ENCODE measurements at regions not wholly inside any gene's neighbourhood (a gene's known extent, or its start where the extent isn't known, plus 50 kb on each side); places are given as distances from the start of the nearest gene placed in this dataset.

GRCh38 chr9:135006911-135007570 is 80.4 kb upstream of the OLFM1 start:
- DNase-seq: no peak
- no peak for TF ChIP-seq CTCF (IDR thresholded peaks at IDR 0.05)
- Mint-ChIP-seq H3K4me1 (ENCODE audit: low read depth) (no peaks in the 10 kb centered on the region), H3K27me3 (ENCODE audit: insufficient read depth) (peaks cover 4% of the 10 kb centered on the region; the same call in 1 of the 2 replicates), H3K36me3 (ENCODE audit: low read depth) (no peaks in the 10 kb centered on the region), H3K27ac (no peak overlapping the region), H3K9me3 (peaks cover 12% of the 10 kb centered on the region; the same call in 1 of the 2 replicates), H3K4me3 (no peak overlapping the region)

GRCh38 chr9:135007601-135008000 is 79.9 kb upstream of the OLFM1 start:
- H3K4me1 Mint-ChIP-seq (ENCODE audit: low read depth): no peaks in the 10 kb centered on the region
- H3K36me3 Mint-ChIP-seq (ENCODE audit: low read depth): no peaks in the 10 kb centered on the region
- peaks cover 4% of the 10 kb centered on the region; the same call in 1 of the 2 replicates for H3K27me3 Mint-ChIP-seq (ENCODE audit: insufficient read depth)
- no peak for TF ChIP-seq CTCF (IDR thresholded peaks at IDR 0.05)
- no peak overlapping the region for H3K4me3 Mint-ChIP-seq
- peaks cover 9% of the 10 kb centered on the region; the same call in 1 of the 2 replicates for H3K9me3 Mint-ChIP-seq
- DNase-seq: no peak
- H3K27ac Mint-ChIP-seq: no peak overlapping the region

- Mint-ChIP-seq H3K27me3 (ENCODE audit: insufficient read depth) (peaks cover 9% of the 10 kb centered on the region; the same call in 1 of the 2 replicates), H3K27ac (no peak overlapping the region), H3K4me3 (no peak overlapping the region), H3K9me3 (peaks cover 5% of the 10 kb centered on the region; the same call in 1 of the 2 replicates), H3K4me1 (ENCODE audit: low read depth) (no peaks in the 10 kb centered on the region), H3K36me3 (ENCODE audit: low read depth) (no peaks in the 10 kb centered on the region)
- no peak for DNase-seq
- no peak for TF ChIP-seq CTCF (IDR thresholded peaks at IDR 0.05)
Observed at GRCh38 chr9:135008416-135008815, 79.1 kb upstream of the OLFM1 start.

- Mint-ChIP-seq H3K4me3 (no peak overlapping the region), H3K36me3 (ENCODE audit: low read depth) (no peaks in the 10 kb centered on the region), H3K27ac (no peak overlapping the region), H3K27me3 (ENCODE audit: insufficient read depth) (peaks cover 16% of the 10 kb centered on the region; the same call in 1 of the 2 replicates), H3K4me1 (ENCODE audit: low read depth) (no peaks in the 10 kb centered on the region), H3K9me3 (peaks cover 5% of the 10 kb centered on the region; the same call in 1 of the 2 replicates)
- no peak for DNase-seq
- no peak for TF ChIP-seq CTCF (IDR thresholded peaks at IDR 0.05)
Observed at GRCh38 chr9:135009051-135009560, 78.4 kb upstream of the OLFM1 start.

GRCh38 chr9:135009794-135010585 is 77.5 kb upstream of the OLFM1 start:
- H3K9me3 Mint-ChIP-seq: peaks cover 5% of the 10 kb centered on the region; the same call in 1 of the 2 replicates
- H3K27me3 Mint-ChIP-seq (ENCODE audit: insufficient read depth): peaks cover 19% of the 10 kb centered on the region
- H3K4me1 Mint-ChIP-seq (ENCODE audit: low read depth): no peaks in the 10 kb centered on the region
- H3K4me3 Mint-ChIP-seq: no peak overlapping the region
- TF ChIP-seq CTCF (IDR thresholded peaks at IDR 0.05): no peak
- no peak overlapping the region for H3K27ac Mint-ChIP-seq
- no peak for DNase-seq
- H3K36me3 Mint-ChIP-seq (ENCODE audit: low read depth): no peaks in the 10 kb centered on the region
